ENCODE measurements at regions not wholly inside any gene's neighbourhood (a gene's known extent, or its start where the extent isn't known, plus 50 kb on each side); places are given as distances from the start of the nearest gene placed in this dataset.

- Mint-ChIP-seq H3K4me3 (no peak overlapping the region), H3K27ac (no peak overlapping the region), H3K27me3 (ENCODE audit: low read depth) (no peaks in the 10 kb centered on the region), H3K36me3 (ENCODE audit: low read depth) (no peaks in the 10 kb centered on the region), H3K9me3 (no peaks in the 10 kb centered on the region), H3K4me1 (ENCODE audit: low read depth) (no peaks in the 10 kb centered on the region)
- no peak for DNase-seq (ENCODE audit: low spot score)
Measured at GRCh38 chr2:51243892-51244535, 212.1 kb upstream of the NRXN1 start.

- H3K36me3 Mint-ChIP-seq (ENCODE audit: low read depth) = no peaks in the 10 kb centered on the region
- no peak for DNase-seq (ENCODE audit: low spot score)
- H3K4me3 Mint-ChIP-seq = no peak overlapping the region
- no peaks in the 10 kb centered on the region for H3K27me3 Mint-ChIP-seq (ENCODE audit: low read depth)
- H3K4me1 Mint-ChIP-seq (ENCODE audit: low read depth) = no peaks in the 10 kb centered on the region
- peaks cover 22% of the 10 kb centered on the region for H3K9me3 Mint-ChIP-seq
- H3K27ac Mint-ChIP-seq = no peak overlapping the region
Measured at GRCh38 chr2:51237626-51238271, 205.8 kb upstream of the NRXN1 start.

- DNase-seq (ENCODE audit: low spot score) = no peak
- no peaks in the 10 kb centered on the region for H3K36me3 Mint-ChIP-seq (ENCODE audit: low read depth)
- peaks cover 43% of the 10 kb centered on the region for H3K9me3 Mint-ChIP-seq
- no peak overlapping the region for H3K4me3 Mint-ChIP-seq
- H3K4me1 Mint-ChIP-seq (ENCODE audit: low read depth) = no peaks in the 10 kb centered on the region
- H3K27ac Mint-ChIP-seq = no peak overlapping the region
- no peaks in the 10 kb centered on the region for H3K27me3 Mint-ChIP-seq (ENCODE audit: low read depth)
Measured at GRCh38 chr2:51232027-51232426, 200.1 kb upstream of the NRXN1 start.

GRCh38 chr2:51231071-51231470, 199.1 kb upstream of the NRXN1 start:
- H3K36me3 Mint-ChIP-seq (ENCODE audit: low read depth) = no peaks in the 10 kb centered on the region
- no peak overlapping the region for H3K27ac Mint-ChIP-seq
- no peaks in the 10 kb centered on the region for H3K27me3 Mint-ChIP-seq (ENCODE audit: low read depth)
- no peak overlapping the region for H3K4me3 Mint-ChIP-seq
- H3K4me1 Mint-ChIP-seq (ENCODE audit: low read depth) = no peaks in the 10 kb centered on the region
- no peak for DNase-seq (ENCODE audit: low spot score)
- H3K9me3 Mint-ChIP-seq = peaks cover 43% of the 10 kb centered on the region

GRCh38 chr2:51225377-51225776, 193.4 kb upstream of the NRXN1 start:
- H3K9me3 Mint-ChIP-seq = peaks cover 24% of the 10 kb centered on the region
- H3K36me3 Mint-ChIP-seq (ENCODE audit: low read depth) = no peaks in the 10 kb centered on the region
- H3K27me3 Mint-ChIP-seq (ENCODE audit: low read depth) = no peaks in the 10 kb centered on the region
- DNase-seq (ENCODE audit: low spot score) = no peak
- no peaks in the 10 kb centered on the region for H3K4me1 Mint-ChIP-seq (ENCODE audit: low read depth)
- H3K27ac Mint-ChIP-seq = no peak overlapping the region
- no peak overlapping the region for H3K4me3 Mint-ChIP-seq

GRCh38 chr2:51224790-51225189, 192.9 kb upstream of the NRXN1 start:
- Mint-ChIP-seq H3K36me3 (ENCODE audit: low read depth) (no peaks in the 10 kb centered on the region), H3K9me3 (peaks cover 22% of the 10 kb centered on the region), H3K4me1 (ENCODE audit: low read depth) (no peaks in the 10 kb centered on the region), H3K27ac (no peak overlapping the region), H3K4me3 (no peak overlapping the region), H3K27me3 (ENCODE audit: low read depth) (no peaks in the 10 kb centered on the region)
- DNase-seq (ENCODE audit: low spot score) = no peak

- Mint-ChIP-seq H3K4me1 (ENCODE audit: low read depth) (no peaks in the 10 kb centered on the region), H3K27ac (no peak overlapping the region), H3K9me3 (peaks cover 17% of the 10 kb centered on the region), H3K4me3 (no peak overlapping the region), H3K27me3 (ENCODE audit: low read depth) (no peaks in the 10 kb centered on the region), H3K36me3 (ENCODE audit: low read depth) (no peaks in the 10 kb centered on the region)
- DNase-seq (ENCODE audit: low spot score) = no peak
Measured at GRCh38 chr2:51222106-51222505, 190.2 kb upstream of the NRXN1 start.

- no peaks in the 10 kb centered on the region for H3K4me1 Mint-ChIP-seq (ENCODE audit: low read depth)
- H3K9me3 Mint-ChIP-seq = peaks cover 10% of the 10 kb centered on the region
- no peak overlapping the region for H3K27ac Mint-ChIP-seq
- no peaks in the 10 kb centered on the region for H3K27me3 Mint-ChIP-seq (ENCODE audit: low read depth)
- H3K36me3 Mint-ChIP-seq (ENCODE audit: low read depth) = no peaks in the 10 kb centered on the region
- no peak overlapping the region for H3K4me3 Mint-ChIP-seq
- DNase-seq (ENCODE audit: low spot score) = no peak
Measured at GRCh38 chr2:51220606-51221005, 188.7 kb upstream of the NRXN1 start.

- Mint-ChIP-seq H3K9me3 (peaks cover 10% of the 10 kb centered on the region), H3K27me3 (ENCODE audit: low read depth) (no peaks in the 10 kb centered on the region), H3K27ac (no peak overlapping the region), H3K4me1 (ENCODE audit: low read depth) (no peaks in the 10 kb centered on the region), H3K4me3 (no peak overlapping the region), H3K36me3 (ENCODE audit: low read depth) (no peaks in the 10 kb centered on the region)
- DNase-seq (ENCODE audit: low spot score) = no peak
Measured at GRCh38 chr2:51220080-51220479, 188.1 kb upstream of the NRXN1 start.

GRCh38 chr2:51219468-51219867, 187.5 kb upstream of the NRXN1 start:
- Mint-ChIP-seq H3K27me3 (ENCODE audit: low read depth) (no peaks in the 10 kb centered on the region), H3K27ac (no peak overlapping the region), H3K4me3 (no peak overlapping the region), H3K9me3 (peaks cover 10% of the 10 kb centered on the region), H3K36me3 (ENCODE audit: low read depth) (no peaks in the 10 kb centered on the region), H3K4me1 (ENCODE audit: low read depth) (no peaks in the 10 kb centered on the region)
- no peak for DNase-seq (ENCODE audit: low spot score)

GRCh38 chr2:51218047-51218446, 186.1 kb upstream of the NRXN1 start:
- Mint-ChIP-seq H3K27me3 (ENCODE audit: low read depth) (no peaks in the 10 kb centered on the region), H3K27ac (no peak overlapping the region), H3K4me3 (no peak overlapping the region), H3K9me3 (peaks cover 10% of the 10 kb centered on the region), H3K36me3 (ENCODE audit: low read depth) (no peaks in the 10 kb centered on the region), H3K4me1 (ENCODE audit: low read depth) (no peaks in the 10 kb centered on the region)
- DNase-seq (ENCODE audit: low spot score) = no peak

GRCh38 chr2:51213826-51214225, 181.9 kb upstream of the NRXN1 start:
- Mint-ChIP-seq H3K27ac (no peak overlapping the region), H3K4me1 (ENCODE audit: low read depth) (no peaks in the 10 kb centered on the region), H3K4me3 (no peak overlapping the region), H3K9me3 (peaks cover 10% of the 10 kb centered on the region), H3K27me3 (ENCODE audit: low read depth) (no peaks in the 10 kb centered on the region), H3K36me3 (ENCODE audit: low read depth) (no peaks in the 10 kb centered on the region)
- no peak for DNase-seq (ENCODE audit: low spot score)

GRCh38 chr2:51212374-51212773, 180.4 kb upstream of the NRXN1 start:
- Mint-ChIP-seq H3K4me1 (ENCODE audit: low read depth) (no peaks in the 10 kb centered on the region), H3K36me3 (ENCODE audit: low read depth) (no peaks in the 10 kb centered on the region), H3K27ac (no peak overlapping the region), H3K9me3 (peaks cover 10% of the 10 kb centered on the region), H3K4me3 (no peak overlapping the region), H3K27me3 (ENCODE audit: low read depth) (no peaks in the 10 kb centered on the region)
- no peak for DNase-seq (ENCODE audit: low spot score)

- no peaks in the 10 kb centered on the region for H3K4me1 Mint-ChIP-seq (ENCODE audit: low read depth)
- no peak for DNase-seq (ENCODE audit: low spot score)
- peaks cover 20% of the 10 kb centered on the region for H3K9me3 Mint-ChIP-seq
- no peaks in the 10 kb centered on the region for H3K36me3 Mint-ChIP-seq (ENCODE audit: low read depth)
- no peaks in the 10 kb centered on the region for H3K27me3 Mint-ChIP-seq (ENCODE audit: low read depth)
- no peak overlapping the region for H3K4me3 Mint-ChIP-seq
- no peak overlapping the region for H3K27ac Mint-ChIP-seq
Measured at GRCh38 chr2:51208521-51208920, 176.6 kb upstream of the NRXN1 start.

GRCh38 chr2:51201295-51201694, 169.4 kb upstream of the NRXN1 start:
- DNase-seq (ENCODE audit: low spot score) = no peak
- H3K36me3 Mint-ChIP-seq (ENCODE audit: low read depth) = no peaks in the 10 kb centered on the region
- peaks cover 29% of the 10 kb centered on the region for H3K9me3 Mint-ChIP-seq
- H3K27ac Mint-ChIP-seq = no peak overlapping the region
- no peaks in the 10 kb centered on the region for H3K27me3 Mint-ChIP-seq (ENCODE audit: low read depth)
- no peak overlapping the region for H3K4me3 Mint-ChIP-seq
- H3K4me1 Mint-ChIP-seq (ENCODE audit: low read depth) = no peaks in the 10 kb centered on the region
